HG03045 (cell line): ENCODE measurements at regions not wholly inside any gene's neighbourhood (a gene's known extent, or its start where the extent isn't known, plus 50 kb on each side); places are given as distances from the start of the nearest gene placed in this dataset.

Experiments used
- ATAC-seq: cut with Tn5 transposase; IDR thresholded peaks from one replicate; pipeline ENCODE4 v1.9.1; 2021; ENCODE audit warnings: mild to moderate bottlenecking, moderate library complexity; ENCODE audit not compliant: unreplicated experiment

GRCh38 chr1:237962985-237963384 is 72.3 kb upstream of the ZP4 start:
- ATAC-seq: no peak

- no peak for ATAC-seq
Observed at GRCh38 chr1:237961754-237962153, 71.0 kb upstream of the ZP4 start.

- no peak for ATAC-seq
Observed at GRCh38 chr1:237959838-237960237, 69.1 kb upstream of the ZP4 start.

- ATAC-seq: no peak
Observed at GRCh38 chr1:237953238-237953637, 62.5 kb upstream of the ZP4 start.
